GM19438 (cell line): ENCODE measurements at regions not wholly inside any gene's neighbourhood (a gene's known extent, or its start where the extent isn't known, plus 50 kb on each side); places are given as distances from the start of the nearest gene placed in this dataset.

Experiments used
- ATAC-seq: cut with Tn5 transposase; IDR thresholded peaks from one replicate; pipeline ENCODE4 v1.9.1; 2021; ENCODE audit warnings: low read depth; ENCODE audit not compliant: unreplicated experiment

DNA sequence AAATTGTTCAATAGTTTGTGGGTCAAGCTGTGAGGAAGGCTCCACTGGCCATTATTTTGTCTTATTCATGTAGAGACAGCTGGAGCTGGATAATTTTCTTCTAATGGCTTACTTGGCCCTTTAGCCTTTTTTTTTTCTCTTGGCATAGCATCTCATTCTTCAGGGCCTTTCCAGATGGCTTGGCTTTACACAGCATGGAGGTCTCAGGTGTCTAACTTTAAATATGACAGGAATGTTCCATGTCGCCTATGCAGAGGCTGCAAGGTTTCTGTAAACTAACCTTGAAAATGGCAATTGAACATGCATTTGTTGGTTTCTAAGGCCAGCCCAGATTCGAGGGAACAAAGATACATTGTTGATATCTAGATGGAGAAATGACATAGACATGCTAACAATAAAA is 247.9 kb upstream of the CNTN5 start:
- ATAC-seq, result no peak

DNA sequence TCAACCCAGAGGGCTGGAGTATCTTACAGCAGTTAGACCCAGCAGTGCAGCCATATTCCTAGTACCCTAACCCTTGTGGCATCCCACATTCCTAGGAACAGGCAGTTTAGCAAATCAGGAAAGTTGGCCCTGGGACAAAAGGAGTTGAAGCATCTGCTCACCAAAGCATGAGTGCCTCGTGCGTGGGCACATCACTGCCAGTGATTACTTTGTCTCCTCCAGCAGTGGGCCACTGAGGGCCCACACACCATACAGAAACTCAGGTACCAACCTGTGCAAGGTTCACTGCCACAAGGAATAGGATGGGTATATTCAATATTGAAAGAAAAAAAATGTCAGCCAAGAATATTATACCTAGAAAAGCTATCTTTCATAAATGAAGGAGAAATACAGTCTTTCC is 227.5 kb upstream of the CNTN5 start:
- no peak for ATAC-seq

DNA sequence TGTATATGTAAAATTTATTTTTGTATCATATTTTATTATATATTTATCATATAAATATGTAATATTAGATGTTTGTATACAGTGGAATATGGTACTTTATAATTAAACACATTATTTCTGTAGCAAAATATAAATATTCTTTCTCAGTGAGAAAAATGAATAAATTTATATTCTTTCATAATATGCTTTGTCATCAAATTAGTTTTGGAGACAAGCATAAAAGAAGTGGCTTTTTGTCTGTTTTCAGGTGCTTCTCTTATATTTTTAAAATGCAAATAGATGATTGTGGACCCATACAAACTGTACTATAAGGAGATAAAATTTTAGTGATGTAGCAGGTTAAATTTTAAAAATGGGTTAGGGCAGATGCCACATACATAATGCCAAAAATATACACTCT is 222.4 kb upstream of the CNTN5 start:
- no peak for ATAC-seq

GRCh38 chr11:98800696-98801095 is 220.1 kb upstream of the CNTN5 start:
- ATAC-seq, result no peak

DNA sequence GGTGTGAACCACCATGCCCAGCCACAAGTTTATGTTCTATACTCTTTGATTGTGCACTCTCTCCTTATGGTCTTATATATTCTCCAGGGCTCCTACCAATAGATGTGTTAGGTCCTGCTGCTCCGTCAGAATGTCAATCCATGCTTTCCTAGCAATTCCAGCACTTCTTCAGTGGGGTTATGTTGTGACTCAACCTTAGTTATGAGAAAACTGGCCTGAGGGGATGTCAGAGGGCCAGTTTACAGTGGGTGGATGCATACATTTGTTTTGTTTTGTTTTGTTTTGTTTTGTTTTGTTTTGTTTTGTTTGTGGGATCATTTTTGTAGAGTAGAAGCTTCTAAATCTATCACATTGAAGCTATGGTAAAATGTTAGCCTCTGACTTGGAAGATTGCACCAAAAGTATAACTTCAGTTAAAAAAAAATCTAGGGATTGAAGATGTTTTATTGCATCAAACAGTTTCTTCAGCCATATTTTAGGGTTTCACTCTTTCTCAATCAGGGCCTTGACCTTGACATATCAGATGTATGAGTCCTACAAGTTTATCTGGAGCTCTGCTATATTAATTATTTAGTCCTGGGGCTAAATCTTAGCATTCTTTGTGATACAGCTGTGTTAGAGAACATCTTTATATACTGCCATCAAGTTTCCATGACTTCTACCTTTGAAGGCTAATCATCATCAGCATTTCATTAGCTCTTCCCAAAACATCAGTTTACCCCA is 191.6 kb upstream of the CNTN5 start:
- no peak for ATAC-seq

DNA sequence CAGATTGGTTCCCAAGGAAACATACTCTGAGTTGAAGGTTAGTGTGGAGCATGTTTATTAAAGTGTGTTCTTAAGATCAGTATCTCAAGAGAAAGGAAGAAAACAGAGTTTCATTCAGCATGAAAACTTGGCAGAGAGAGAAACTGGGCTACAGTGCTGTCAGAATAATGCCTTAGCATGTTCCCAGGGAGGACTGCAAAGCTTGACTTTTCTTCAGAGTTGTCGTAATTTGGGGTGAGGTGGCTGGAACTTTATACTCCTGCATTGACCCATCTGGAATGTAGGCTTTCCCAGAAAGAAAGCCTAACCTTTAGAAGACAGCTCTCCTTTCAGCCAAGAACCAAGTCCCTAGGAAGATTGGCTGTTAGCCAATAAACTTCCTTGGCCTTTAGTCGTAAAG is 190.8 kb upstream of the CNTN5 start:
- no peak for ATAC-seq

DNA sequence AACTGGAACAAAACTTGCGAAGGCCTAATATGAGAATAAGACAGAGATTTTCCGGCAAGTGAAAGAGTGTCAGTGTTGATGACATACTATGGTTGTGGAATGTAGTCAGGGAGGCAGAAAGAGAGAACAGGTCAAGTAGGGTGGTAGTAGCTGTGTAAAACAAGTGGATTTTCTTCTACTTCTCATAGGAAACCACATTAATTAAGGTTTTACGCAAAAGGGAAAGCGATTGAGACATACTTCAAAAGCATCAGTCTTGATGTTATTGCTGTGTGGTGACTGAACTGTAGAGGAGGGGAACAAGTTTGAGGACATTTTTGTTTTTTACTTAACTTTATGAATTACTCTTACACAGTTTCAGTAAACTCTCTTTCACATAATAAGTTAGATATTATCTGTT is 186.0 kb upstream of the CNTN5 start:
- no peak for ATAC-seq

GRCh38 chr11:98835335-98835734 is 185.4 kb upstream of the CNTN5 start:
- no peak for ATAC-seq

DNA sequence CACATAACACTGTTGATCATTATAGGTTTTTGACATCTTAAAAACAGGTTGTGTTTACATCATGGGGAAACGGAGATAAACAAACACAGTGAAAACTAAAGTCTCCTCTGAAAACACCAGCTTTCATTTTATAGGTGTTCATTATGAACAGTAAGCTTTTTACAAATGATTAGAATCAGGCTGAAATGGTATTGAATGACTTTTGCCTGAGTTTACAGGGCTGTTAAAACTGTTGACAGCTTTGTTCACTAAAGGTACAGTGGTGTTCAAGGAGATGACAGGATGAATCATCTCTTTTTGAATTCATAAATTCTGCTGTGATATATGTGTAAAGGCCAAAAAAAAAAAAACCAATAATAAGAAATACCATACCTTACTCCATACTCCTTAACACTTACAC is 184.6 kb upstream of the CNTN5 start:
- ATAC-seq, result no peak

- no peak for ATAC-seq
Observed at GRCh38 chr11:98842187-98842586, 178.6 kb upstream of the CNTN5 start.

GRCh38 chr11:98862169-98862568 is 158.6 kb upstream of the CNTN5 start:
- no peak for ATAC-seq

DNA sequence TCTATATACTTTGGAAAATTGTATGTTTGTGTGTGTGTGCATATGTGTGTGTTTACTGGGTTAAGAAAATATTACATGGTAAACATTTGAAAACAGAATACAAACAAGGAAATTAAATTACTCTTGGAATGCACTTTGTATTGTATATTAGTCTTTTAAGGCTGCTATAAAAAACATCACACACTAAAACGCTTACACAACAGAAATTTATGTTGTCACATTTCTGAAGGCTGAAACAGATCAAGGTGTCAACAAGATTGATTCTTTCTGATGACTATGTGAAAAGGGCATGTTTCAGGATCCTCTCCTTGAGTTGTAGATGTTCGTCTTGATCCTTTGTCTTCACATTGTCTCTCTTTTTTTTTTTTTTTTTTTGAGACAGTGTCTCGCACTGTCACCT is 149.1 kb upstream of the CNTN5 start:
- no peak for ATAC-seq

DNA sequence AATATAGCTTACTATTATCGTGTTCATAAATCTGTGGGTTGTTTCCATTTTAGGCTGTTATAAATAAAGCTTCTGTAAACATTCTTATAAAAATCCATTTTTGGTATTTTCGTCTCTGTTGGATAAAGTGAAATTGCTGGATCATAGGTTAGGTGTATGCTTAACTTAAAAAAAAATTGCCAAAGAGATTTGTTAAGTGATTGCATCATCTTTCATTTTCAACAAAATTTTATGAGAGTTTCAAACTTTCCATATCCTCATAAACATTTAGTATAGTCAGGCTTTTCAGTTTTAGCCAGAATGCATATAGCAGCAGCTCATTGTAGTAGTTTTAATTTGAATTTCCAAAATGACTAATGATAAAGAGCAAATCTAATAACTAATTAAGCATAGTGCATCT is 146.7 kb upstream of the CNTN5 start:
- ATAC-seq, result no peak

- no peak for ATAC-seq
Observed at GRCh38 chr11:98895936-98896335, 124.8 kb upstream of the CNTN5 start.

- ATAC-seq, result no peak
Observed at GRCh38 chr11:98940913-98941312, 79.8 kb upstream of the CNTN5 start.

DNA sequence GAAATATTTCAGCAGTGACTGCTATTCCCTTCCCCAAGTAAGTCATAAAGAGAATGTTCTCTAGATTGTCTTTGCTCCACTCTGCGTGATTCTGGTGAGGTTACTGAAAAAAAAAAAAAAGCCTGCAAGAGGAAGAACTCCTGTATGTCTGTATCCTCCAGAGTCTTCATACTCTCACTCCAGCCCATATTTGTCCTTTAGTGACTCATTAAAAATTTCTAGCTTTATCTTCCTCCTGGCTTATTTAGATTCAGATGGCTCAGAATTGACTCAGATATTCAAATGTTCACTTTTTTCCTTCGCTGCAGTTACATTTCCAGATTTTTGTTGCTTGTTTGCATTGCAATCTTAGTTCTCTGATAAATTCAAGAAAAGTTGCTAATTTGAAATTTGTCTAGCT is 76.3 kb upstream of the CNTN5 start:
- no peak for ATAC-seq

DNA sequence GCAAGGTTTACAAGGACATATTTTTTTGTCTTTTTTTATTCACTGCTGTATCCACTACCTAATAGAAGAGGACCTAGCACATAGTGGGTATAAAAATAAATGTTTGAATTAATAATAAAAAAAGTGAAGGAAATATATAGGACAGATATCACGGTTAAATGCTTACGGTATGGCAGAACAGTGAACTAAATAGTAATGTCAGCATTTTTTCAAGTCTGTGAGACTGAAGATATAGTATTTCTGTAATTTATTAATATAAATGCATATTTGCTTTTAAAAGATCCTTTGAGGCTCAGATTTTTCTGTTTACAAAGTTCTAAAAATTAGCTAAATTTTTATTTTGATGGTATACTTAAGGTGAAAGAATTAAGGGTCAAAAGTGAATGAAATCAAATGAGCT is 68.6 kb upstream of the CNTN5 start:
- no peak for ATAC-seq

GRCh38 chr11:98955551-98955950 is 65.2 kb upstream of the CNTN5 start:
- no peak for ATAC-seq

DNA sequence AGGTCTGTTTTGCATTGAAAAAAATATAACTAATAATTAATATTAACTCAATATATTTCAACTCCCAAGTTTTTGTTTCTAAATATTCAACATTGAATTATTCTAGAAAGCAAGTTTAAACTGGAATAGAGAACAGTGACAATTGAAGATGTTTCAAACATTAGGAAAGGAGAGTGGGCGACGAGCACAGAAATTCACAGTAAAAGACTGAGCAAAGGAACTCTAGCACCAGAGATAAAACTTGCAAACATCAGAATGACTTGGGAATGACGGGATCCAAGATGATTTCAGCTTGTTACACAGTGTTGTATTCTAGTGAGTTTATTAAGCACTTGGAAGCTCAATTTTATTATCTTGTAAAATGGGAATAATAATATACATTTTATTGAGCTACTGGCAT is 56.6 kb upstream of the CNTN5 start:
- no peak for ATAC-seq

DNA sequence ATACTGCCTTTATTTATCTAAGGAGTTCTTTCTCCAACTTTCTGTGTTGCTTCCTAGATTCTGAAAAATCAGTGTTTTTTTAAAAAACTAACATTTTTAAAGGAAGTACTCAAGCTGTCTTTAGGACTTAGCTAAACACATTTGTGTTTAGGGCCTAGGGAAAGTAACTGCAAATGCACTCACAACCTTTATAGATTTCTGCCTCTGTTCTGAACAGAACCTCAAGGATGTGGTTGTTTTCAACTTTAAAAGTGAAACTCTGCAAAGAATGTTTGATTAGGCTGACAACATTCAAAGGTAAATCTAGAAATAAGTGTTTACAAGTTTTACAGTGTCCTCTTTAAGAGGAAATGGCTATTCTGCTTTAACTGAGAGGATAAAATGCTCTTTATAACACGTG is 55.4 kb upstream of the CNTN5 start:
- ATAC-seq, result no peak

DNA sequence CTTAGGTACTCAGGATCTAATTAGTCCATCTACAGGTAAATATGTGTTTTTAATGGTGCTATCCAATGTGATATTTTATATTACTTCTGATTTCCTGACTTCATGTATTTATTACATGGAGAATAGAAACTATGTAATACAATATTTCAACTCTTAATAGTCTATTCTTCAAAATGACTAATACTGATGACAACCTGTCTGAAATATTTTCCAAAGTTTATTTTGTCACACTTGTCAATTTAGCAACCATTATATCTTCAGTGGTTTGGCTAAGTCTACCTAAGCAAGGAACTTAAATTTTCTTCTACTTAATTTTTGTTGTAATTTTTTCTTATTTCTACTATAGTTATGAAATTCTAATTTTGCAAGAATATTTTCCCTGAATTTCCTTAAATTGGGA is 55.0 kb upstream of the CNTN5 start:
- ATAC-seq, result no peak

- no peak for ATAC-seq
Observed at GRCh38 chr11:98967005-98967404, 53.7 kb upstream of the CNTN5 start.
